ENCODE measurements at regions not wholly inside any gene's neighbourhood (a gene's known extent, or its start where the extent isn't known, plus 50 kb on each side); places are given as distances from the start of the nearest gene placed in this dataset.

GRCh38 chr4:60588556-60588955 lies 611.6 kb upstream of the ADGRL3 start:
- TF ChIP-seq, protein P1, sequence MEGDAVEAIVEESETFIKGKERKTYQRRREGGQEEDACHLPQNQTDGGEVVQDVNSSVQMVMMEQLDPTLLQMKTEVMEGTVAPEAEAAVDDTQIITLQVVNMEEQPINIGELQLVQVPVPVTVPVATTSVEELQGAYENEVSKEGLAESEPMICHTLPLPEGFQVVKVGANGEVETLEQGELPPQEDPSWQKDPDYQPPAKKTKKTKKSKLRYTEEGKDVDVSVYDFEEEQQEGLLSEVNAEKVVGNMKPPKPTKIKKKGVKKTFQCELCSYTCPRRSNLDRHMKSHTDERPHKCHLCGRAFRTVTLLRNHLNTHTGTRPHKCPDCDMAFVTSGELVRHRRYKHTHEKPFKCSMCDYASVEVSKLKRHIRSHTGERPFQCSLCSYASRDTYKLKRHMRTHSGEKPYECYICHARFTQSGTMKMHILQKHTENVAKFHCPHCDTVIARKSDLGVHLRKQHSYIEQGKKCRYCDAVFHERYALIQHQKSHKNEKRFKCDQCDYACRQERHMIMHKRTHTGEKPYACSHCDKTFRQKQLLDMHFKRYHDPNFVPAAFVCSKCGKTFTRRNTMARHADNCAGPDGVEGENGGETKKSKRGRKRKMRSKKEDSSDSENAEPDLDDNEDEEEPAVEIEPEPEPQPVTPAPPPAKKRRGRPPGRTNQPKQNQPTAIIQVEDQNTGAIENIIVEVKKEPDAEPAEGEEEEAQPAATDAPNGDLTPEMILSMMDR (conservative IDR thresholded peaks at IDR 0.05; ENCODE audit: low read depth in 2 of 2): no peak
- TF ChIP-seq POLR2AphosphoS5 (IDR thresholded peaks at IDR 0.05; ENCODE audit: low read depth): no peak
- TF ChIP-seq EZH2phosphoT487 (IDR thresholded peaks at IDR 0.05; ENCODE audit: unreplicated experiment): no peak
- TF ChIP-seq STAT1 (IDR thresholded peaks at IDR 0.05; ENCODE audit: unreplicated experiment): no peak
